Caco-2 (cell line): ENCODE measurements at regions not wholly inside any gene's neighbourhood (a gene's known extent, or its start where the extent isn't known, plus 50 kb on each side); places are given as distances from the start of the nearest gene placed in this dataset.

Experiments used
- BruUV-seq: library from RNA; stranded (reverse); fragments of 400-500 nt; replicated peaks from 2 replicates; lab custom pipeline; 2021; lab: Mats Ljungman, UMichigan
- CTCF ChIA-PET: fragments of 300-600 bp; sonication (Branson Sonifier 250); formaldehyde crosslinking; loops from one replicate; lab custom pipeline; 2022; ENCODE audit warnings: antibody characterized with exemption; lab: Charles Lee
- POLR2A ChIA-PET: fragments of 300-600 bp; sonication (Branson Sonifier 250); formaldehyde crosslinking; loops from one replicate; lab custom pipeline; 2022; ENCODE audit warnings: antibody characterized with exemption; lab: Charles Lee
- DNase-seq, 2 experiments: peaks; one replicate each; pipeline versions ENCODE4 v3.0.0 to v3.0.0-alpha.2; 2020 to 2022
- H3K27me3 ChIP-seq: replicated peaks from 2 replicates; pipeline ENCODE4 v1.6.0; 2011; ENCODE audit warnings: low read length; ENCODE audit not compliant: control insufficient read depth, insufficient read depth
- H3K36me3 ChIP-seq: 2 replicates; pipeline ENCODE4 v1.5.1; 2011; ENCODE audit warnings: low read length; ENCODE audit not compliant: control insufficient read depth, insufficient read depth
- H3K4me1 ChIP-seq: fragments of 250-450 bp; sonication (Bioruptor Pico); 2 replicates; pipeline ENCODE4 v1.5.1; 2020; ENCODE audit warnings: mild to moderate bottlenecking
- H3K4me3 ChIP-seq: 2 replicates; pipeline ENCODE4 v1.5.1; 2011; ENCODE audit warnings: low read depth, mild to moderate bottlenecking, control low read depth, low read length
- H3K9me3 ChIP-seq: fragments of 250-450 bp; sonication (Bioruptor Pico); 2 replicates; pipeline ENCODE4 v1.5.1; 2020; ENCODE audit warnings: mild to moderate bottlenecking, moderate library complexity
- H3K27ac Mint-ChIP-seq: one replicate; pipeline ENCODE4 v1.8.0; 2022; ENCODE audit warnings: mixed read lengths; ENCODE audit not compliant: unreplicated experiment
- H3K27me3 Mint-ChIP-seq: one replicate; pipeline ENCODE4 v1.8.0; 2022; ENCODE audit warnings: mixed read lengths; ENCODE audit not compliant: insufficient read depth, unreplicated experiment
- H3K36me3 Mint-ChIP-seq: one replicate; pipeline ENCODE4 v1.8.0; 2022; ENCODE audit warnings: mild to moderate bottlenecking, mixed read lengths; ENCODE audit not compliant: insufficient read depth, unreplicated experiment
- H3K4me1 Mint-ChIP-seq: one replicate; pipeline ENCODE4 v1.8.0; 2022; ENCODE audit warnings: low read depth, mixed read lengths; ENCODE audit not compliant: unreplicated experiment
- H3K4me3 Mint-ChIP-seq: one replicate; pipeline ENCODE4 v1.8.0; 2022; ENCODE audit warnings: mild to moderate bottlenecking, moderate library complexity, mixed read lengths; ENCODE audit not compliant: unreplicated experiment
- H3K9me3 Mint-ChIP-seq: one replicate; pipeline ENCODE4 v1.8.0; 2022; ENCODE audit warnings: mixed read lengths; ENCODE audit not compliant: unreplicated experiment
- intact Hi-C: fragments of 100-400 bp; cut with micrococcal nuclease; formaldehyde crosslinking; loops from one replicate; pipeline ENCODE4 v1.10.0; 2022; ENCODE audit not compliant: unreplicated experiment
- TF ChIP-seq, protein P1 (sequence below), 2 experiments: fragments of 200-600 bp in 1 of 2; IDR thresholded peaks; 1 replicate in 1 of 2; 2 replicates in 1 of 2; pipeline versions ENCODE4 v1.5.1 to v1.8.0; 2011 to 2022; ENCODE audit warnings: antibody characterized with exemption in 1 of 2, control low read depth in 1 of 2, inconsistent platforms in 1 of 2, low read depth in 1 of 2, low read length in 1 of 2, mild to moderate bottlenecking in 1 of 2, moderate library complexity in 1 of 2; ENCODE audit not compliant: insufficient read depth in 1 of 2, severe bottlenecking in 1 of 2, unreplicated experiment in 1 of 2

DNA sequence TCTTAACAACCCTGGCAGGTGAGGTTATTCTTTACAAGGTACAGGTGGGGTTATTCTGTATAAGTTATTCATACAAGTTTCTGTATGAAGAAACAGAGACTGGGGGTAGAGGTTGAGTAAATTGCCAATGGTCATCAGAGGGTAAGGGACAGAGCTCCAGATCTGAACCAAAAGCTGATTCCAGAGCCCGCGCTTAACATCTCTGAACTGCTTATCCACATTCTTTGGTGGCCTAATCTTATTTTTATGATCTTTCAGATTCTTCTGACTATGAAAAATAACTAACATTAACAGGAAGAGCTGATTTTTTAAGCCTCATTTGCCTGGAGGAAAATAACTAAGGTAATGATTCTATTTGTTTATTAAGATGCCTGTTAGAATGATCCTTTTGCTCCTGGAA is 63.9 kb upstream of the BARHL2 start:
- peaks cover 4% of the 10 kb centered on the region for H3K27me3 Mint-ChIP-seq
- no peak overlapping the region for H3K4me3 Mint-ChIP-seq
- no TSS peak for BruUV-seq
- POLR2A ChIA-PET, result no interaction called here
- Histone ChIP-seq H3K4me3 (no peak overlapping the region), H3K27me3 (no peaks in the 10 kb centered on the region), H3K4me1 (no peaks in the 10 kb centered on the region), H3K36me3 (no peaks in the 10 kb centered on the region), H3K9me3 (no peaks in the 10 kb centered on the region)
- H3K36me3 Mint-ChIP-seq, result no peaks in the 10 kb centered on the region
- TF ChIP-seq, protein P1, sequence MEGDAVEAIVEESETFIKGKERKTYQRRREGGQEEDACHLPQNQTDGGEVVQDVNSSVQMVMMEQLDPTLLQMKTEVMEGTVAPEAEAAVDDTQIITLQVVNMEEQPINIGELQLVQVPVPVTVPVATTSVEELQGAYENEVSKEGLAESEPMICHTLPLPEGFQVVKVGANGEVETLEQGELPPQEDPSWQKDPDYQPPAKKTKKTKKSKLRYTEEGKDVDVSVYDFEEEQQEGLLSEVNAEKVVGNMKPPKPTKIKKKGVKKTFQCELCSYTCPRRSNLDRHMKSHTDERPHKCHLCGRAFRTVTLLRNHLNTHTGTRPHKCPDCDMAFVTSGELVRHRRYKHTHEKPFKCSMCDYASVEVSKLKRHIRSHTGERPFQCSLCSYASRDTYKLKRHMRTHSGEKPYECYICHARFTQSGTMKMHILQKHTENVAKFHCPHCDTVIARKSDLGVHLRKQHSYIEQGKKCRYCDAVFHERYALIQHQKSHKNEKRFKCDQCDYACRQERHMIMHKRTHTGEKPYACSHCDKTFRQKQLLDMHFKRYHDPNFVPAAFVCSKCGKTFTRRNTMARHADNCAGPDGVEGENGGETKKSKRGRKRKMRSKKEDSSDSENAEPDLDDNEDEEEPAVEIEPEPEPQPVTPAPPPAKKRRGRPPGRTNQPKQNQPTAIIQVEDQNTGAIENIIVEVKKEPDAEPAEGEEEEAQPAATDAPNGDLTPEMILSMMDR (IDR thresholded peaks at IDR 0.05; ENCODE audit: insufficient read depth in 1 of 2, low read depth in 1 of 2, low read length in 1 of 2, severe bottlenecking in 1 of 2, unreplicated experiment in 1 of 2), result no peak
- intact Hi-C loops, result no loop called here
- H3K27ac Mint-ChIP-seq, result no peak overlapping the region
- CTCF ChIA-PET, result no interaction called here
- no peaks in the 10 kb centered on the region for H3K4me1 Mint-ChIP-seq
- no peak for DNase-seq
- no peaks in the 10 kb centered on the region for H3K9me3 Mint-ChIP-seq

DNA sequence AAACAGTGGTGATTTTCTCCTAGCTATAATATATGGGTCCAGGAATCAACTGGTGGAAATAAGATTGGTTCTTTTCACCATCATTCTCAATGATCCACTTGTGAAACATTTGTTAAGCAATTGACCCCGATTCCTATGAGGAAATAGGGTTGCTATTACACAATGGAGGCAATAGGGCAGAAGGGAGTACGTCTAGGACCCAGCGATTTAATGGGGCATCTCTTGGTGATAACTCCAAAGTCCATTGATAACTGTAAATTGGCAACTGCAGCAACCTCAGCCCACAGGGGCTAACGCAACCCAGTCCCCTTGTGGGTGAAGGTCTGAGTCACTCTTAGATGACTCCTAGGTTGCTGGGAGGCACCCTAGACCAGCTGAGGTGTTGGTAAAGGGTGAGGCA is 62.5 kb upstream of the BARHL2 start:
- no peaks in the 10 kb centered on the region for H3K4me1 ChIP-seq
- TF ChIP-seq, protein P1 (IDR thresholded peaks at IDR 0.05; ENCODE audit: insufficient read depth in 1 of 2, low read depth in 1 of 2, low read length in 1 of 2, severe bottlenecking in 1 of 2, unreplicated experiment in 1 of 2), result no peak
- Mint-ChIP-seq H3K27me3 (peaks cover 4% of the 10 kb centered on the region), H3K36me3 (no peaks in the 10 kb centered on the region), H3K4me3 (no peak overlapping the region), H3K4me1 (no peaks in the 10 kb centered on the region), H3K9me3 (no peaks in the 10 kb centered on the region), H3K27ac (no peak overlapping the region)
- H3K36me3 ChIP-seq, result no peaks in the 10 kb centered on the region
- no TSS peak for BruUV-seq
- CTCF ChIA-PET, result no interaction called here
- H3K9me3 ChIP-seq, result no peaks in the 10 kb centered on the region
- DNase-seq, result no peak
- intact Hi-C loops, result no loop called here
- POLR2A ChIA-PET, result no interaction called here
- no peak overlapping the region for H3K4me3 ChIP-seq
- H3K27me3 ChIP-seq, result no peaks in the 10 kb centered on the region

DNA sequence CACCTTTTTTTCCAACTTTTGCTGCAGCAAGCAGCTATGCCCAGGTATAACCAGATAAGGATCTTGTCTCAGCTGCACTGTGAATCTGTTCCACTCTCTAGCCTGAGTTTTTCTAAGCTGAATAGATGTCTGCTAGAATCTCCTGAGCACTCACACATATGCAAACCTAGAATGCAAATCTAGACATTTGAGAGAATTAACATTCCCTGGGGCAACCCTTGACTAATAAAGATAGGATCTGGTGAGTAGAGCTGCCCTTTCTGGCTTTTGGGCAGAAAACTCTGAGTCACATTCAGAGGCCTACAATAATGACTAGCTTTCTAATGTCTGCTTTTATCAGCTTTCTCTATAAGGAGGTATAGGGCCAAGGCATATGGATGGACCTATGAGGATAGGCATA is 61.4 kb upstream of the BARHL2 start:
- H3K4me3 Mint-ChIP-seq, result no peak overlapping the region
- BruUV-seq, result no TSS peak
- H3K27me3 ChIP-seq, result no peaks in the 10 kb centered on the region
- peaks cover 4% of the 10 kb centered on the region for H3K27me3 Mint-ChIP-seq
- TF ChIP-seq, protein P1 (IDR thresholded peaks at IDR 0.05; ENCODE audit: insufficient read depth in 1 of 2, low read depth in 1 of 2, low read length in 1 of 2, severe bottlenecking in 1 of 2, unreplicated experiment in 1 of 2), result no peak
- no peaks in the 10 kb centered on the region for H3K36me3 ChIP-seq
- H3K27ac Mint-ChIP-seq, result no peak overlapping the region
- H3K9me3 ChIP-seq, result no peaks in the 10 kb centered on the region
- no peaks in the 10 kb centered on the region for H3K9me3 Mint-ChIP-seq
- H3K4me1 ChIP-seq, result no peaks in the 10 kb centered on the region
- no peak overlapping the region for H3K4me3 ChIP-seq
- intact Hi-C loops, result no loop called here
- DNase-seq, result no peak
- H3K4me1 Mint-ChIP-seq, result no peaks in the 10 kb centered on the region
- no peaks in the 10 kb centered on the region for H3K36me3 Mint-ChIP-seq
- ChIA-PET POLR2A (no interaction called here), CTCF (no interaction called here)
